Erythroblast (primary cell): ENCODE measurements at regions not wholly inside any gene's neighbourhood (a gene's known extent, or its start where the extent isn't known, plus 50 kb on each side); places are given as distances from the start of the nearest gene placed in this dataset.

ENCODE experiments used
- GATA1 ChIP-seq: IDR thresholded peaks from 2 replicates; pipeline ENCODE4 v1.6.1; 2011; ENCODE audit warnings: low read depth, mild to moderate bottlenecking, control low read depth, low read length, moderate library complexity
- POLR2A ChIP-seq: IDR thresholded peaks from 2 replicates; pipeline ENCODE4 v1.6.1; 2011; ENCODE audit warnings: mild to moderate bottlenecking, low read length

- no peak for TF ChIP-seq POLR2A
- TF ChIP-seq GATA1, result no peak
These were observed 528.8 kb upstream of the PCDH15 start for GRCh38 chr10:55329796-55330195.
